KMS-11 (cell line): ENCODE measurements at regions not wholly inside any gene's neighbourhood (a gene's known extent, or its start where the extent isn't known, plus 50 kb on each side); places are given as distances from the start of the nearest gene placed in this dataset.

Source experiments
- H2AFZ ChIP-seq: fragments of 200-600 bp; sonication (generic); 2 replicates; pipeline ENCODE4 v1.6.1; 2016; ENCODE audit warnings: antibody characterized with exemption, mixed run types, low read depth
- H3K27ac ChIP-seq: fragments of 200-600 bp; sonication (generic); 2 replicates; pipeline ENCODE4 v1.6.1; 2016; ENCODE audit warnings: mild to moderate bottlenecking, mixed run types
- H3K27me3 ChIP-seq: fragments of 200-600 bp; sonication (generic); 2 replicates; pipeline ENCODE4 v1.6.1; 2017; ENCODE audit warnings: mild to moderate bottlenecking, low read depth, mixed run types, moderate library complexity; ENCODE audit not compliant: insufficient read depth
- H3K36me3 ChIP-seq: fragments of 200-600 bp; sonication (generic); 2 replicates; pipeline ENCODE4 v1.6.1; 2017; ENCODE audit warnings: mild to moderate bottlenecking, mixed run types; ENCODE audit not compliant: insufficient read depth
- H3K4me1 ChIP-seq: fragments of 200-600 bp; sonication (generic); 2 replicates; pipeline ENCODE4 v1.6.1; 2016; ENCODE audit warnings: mild to moderate bottlenecking, low read depth, mixed run types; ENCODE audit not compliant: poor library complexity, severe bottlenecking
- H3K4me2 ChIP-seq: fragments of 200-600 bp; sonication (generic); 2 replicates; pipeline ENCODE4 v1.7.0; 2016; ENCODE audit warnings: mild to moderate bottlenecking, mixed run types
- H3K4me3 ChIP-seq: fragments of 200-600 bp; sonication (generic); IDR thresholded peaks from 2 replicates; pipeline ENCODE4 v1.6.1; 2017; ENCODE audit warnings: low read depth, low read length, mixed read lengths; ENCODE audit not compliant: insufficient read depth
- H3K79me2 ChIP-seq: fragments of 200-600 bp; sonication (generic); 2 replicates; pipeline ENCODE4 v1.6.1; 2016; ENCODE audit warnings: low read depth, mixed run types; ENCODE audit not compliant: insufficient read depth
- H3K9ac ChIP-seq: fragments of 200-600 bp; sonication (generic); 2 replicates; pipeline ENCODE4 v1.6.1; 2016; ENCODE audit warnings: mild to moderate bottlenecking, mixed run types
- H4K20me1 ChIP-seq: fragments of 200-600 bp; sonication (generic); 2 replicates; pipeline ENCODE4 v1.6.1; 2016; ENCODE audit warnings: mild to moderate bottlenecking, mixed run types; ENCODE audit not compliant: insufficient read depth
- TF ChIP-seq, protein P1 (sequence below): fragments of 200-600 bp; sonication (generic); conservative IDR thresholded peaks from 2 replicates; pipeline ENCODE4 v1.6.1; 2017; ENCODE audit warnings: low read depth, mild to moderate bottlenecking, antibody characterized with exemption, low read length, moderate library complexity, mixed read lengths

DNA sequence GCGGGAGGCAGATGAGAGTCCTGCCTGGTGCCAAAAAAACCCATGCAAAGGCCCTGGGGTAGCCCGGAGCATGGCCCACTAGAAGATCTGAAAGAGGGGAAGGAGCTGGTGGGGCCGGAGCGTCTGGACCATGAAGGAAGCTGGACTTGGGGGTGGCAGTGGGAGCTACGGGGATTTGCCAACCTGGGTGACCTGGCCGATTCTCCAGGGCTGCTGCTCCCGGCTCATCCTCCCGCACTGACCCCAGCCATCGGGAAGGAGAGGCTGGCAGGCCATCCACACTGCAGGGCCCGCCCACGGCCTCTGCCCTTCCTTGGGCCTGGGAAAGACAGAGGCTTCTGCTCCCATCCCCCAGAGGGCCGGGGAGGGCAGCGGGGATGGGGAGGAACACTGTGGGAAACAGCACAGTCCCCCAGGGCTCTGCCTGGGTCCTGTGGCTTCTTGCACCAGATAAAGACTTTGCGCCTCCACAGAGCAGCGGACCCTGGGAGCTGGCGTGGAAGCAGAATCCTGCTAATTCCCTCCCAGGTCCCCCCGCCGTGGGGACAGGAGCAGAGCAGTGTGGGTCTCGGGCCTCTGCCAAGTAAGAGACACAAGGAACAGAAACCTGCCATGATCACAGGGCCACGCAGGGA lies 87.1 kb upstream of the LINC01488 start:
- no peaks in the 10 kb centered on the region for H3K4me1 ChIP-seq
- H3K36me3 ChIP-seq = no peaks in the 10 kb centered on the region
- TF ChIP-seq, protein P1, sequence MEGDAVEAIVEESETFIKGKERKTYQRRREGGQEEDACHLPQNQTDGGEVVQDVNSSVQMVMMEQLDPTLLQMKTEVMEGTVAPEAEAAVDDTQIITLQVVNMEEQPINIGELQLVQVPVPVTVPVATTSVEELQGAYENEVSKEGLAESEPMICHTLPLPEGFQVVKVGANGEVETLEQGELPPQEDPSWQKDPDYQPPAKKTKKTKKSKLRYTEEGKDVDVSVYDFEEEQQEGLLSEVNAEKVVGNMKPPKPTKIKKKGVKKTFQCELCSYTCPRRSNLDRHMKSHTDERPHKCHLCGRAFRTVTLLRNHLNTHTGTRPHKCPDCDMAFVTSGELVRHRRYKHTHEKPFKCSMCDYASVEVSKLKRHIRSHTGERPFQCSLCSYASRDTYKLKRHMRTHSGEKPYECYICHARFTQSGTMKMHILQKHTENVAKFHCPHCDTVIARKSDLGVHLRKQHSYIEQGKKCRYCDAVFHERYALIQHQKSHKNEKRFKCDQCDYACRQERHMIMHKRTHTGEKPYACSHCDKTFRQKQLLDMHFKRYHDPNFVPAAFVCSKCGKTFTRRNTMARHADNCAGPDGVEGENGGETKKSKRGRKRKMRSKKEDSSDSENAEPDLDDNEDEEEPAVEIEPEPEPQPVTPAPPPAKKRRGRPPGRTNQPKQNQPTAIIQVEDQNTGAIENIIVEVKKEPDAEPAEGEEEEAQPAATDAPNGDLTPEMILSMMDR = no peak
- H3K4me3 ChIP-seq = no peak overlapping the region
- H3K79me2 ChIP-seq = no peaks in the 10 kb centered on the region
- H3K27ac ChIP-seq = no peak overlapping the region
- H3K27me3 ChIP-seq = peaks cover 4% of the 10 kb centered on the region; the same call in 1 of the 2 replicates
- no peaks in the 10 kb centered on the region for H4K20me1 ChIP-seq
- H2AFZ ChIP-seq = no peak overlapping the region
- no peak overlapping the region for H3K4me2 ChIP-seq
- H3K9ac ChIP-seq = no peak overlapping the region

DNA sequence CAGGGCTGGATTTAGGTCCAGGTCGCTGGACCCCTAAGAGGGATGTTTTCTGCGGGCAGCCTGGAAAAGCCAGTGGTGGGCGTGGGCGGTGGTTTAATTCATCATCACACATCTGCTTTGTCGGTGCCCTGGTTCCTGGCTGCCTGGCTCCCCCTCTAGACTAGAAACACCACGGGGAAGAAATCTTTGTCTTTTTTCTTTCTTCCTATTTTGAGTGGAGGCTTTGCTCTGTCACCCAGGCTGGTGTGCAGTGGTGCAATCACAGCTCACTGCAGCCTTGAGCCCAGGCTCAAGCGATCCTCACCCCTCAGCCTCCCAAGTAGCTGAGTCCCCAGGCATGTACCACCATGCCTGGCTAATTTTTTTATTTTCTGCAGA lies 86.6 kb upstream of the LINC01488 start:
- TF ChIP-seq, protein P1 = no peak

DNA sequence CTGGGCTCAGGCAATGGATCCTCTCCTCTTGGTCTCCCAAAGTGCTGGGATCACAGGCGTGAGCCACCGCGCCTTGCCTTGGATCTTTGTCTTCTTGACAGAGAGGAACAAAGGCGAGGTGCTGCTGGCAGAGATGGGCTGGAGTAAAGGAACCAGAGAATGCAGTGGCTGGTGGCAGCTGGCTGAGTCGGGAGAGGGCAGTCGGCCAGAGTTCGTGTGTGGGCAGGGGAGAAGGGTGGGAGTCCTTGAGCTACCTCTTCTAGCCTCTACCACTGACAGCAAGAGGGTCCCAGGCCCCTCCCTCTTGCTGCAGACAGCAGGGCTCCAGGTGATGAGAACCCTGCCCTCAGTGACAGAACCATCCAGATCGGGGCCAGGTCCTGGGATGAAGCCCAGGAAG lies 86.2 kb upstream of the LINC01488 start:
- no peaks in the 10 kb centered on the region for H3K4me1 ChIP-seq
- no peak overlapping the region for H3K4me2 ChIP-seq
- peaks cover 4% of the 10 kb centered on the region; the same call in 1 of the 2 replicates for H3K27me3 ChIP-seq
- H3K4me3 ChIP-seq = no peak overlapping the region
- TF ChIP-seq, protein P1 = no peak
- no peaks in the 10 kb centered on the region for H3K79me2 ChIP-seq
- H4K20me1 ChIP-seq = no peaks in the 10 kb centered on the region
- no peak overlapping the region for H3K27ac ChIP-seq
- no peaks in the 10 kb centered on the region for H3K36me3 ChIP-seq
- no peak overlapping the region for H3K9ac ChIP-seq
- H2AFZ ChIP-seq = no peak overlapping the region

More for the DNA sequence above, 86.6 kb upstream of the LINC01488 start:
- Histone ChIP-seq H3K27me3 (peaks cover 4% of the 10 kb centered on the region; the same call in 1 of the 2 replicates), H2AFZ (no peak overlapping the region), H3K36me3 (no peaks in the 10 kb centered on the region), H3K79me2 (no peaks in the 10 kb centered on the region), H3K4me2 (no peak overlapping the region), H3K4me3 (no peak overlapping the region), H3K4me1 (no peaks in the 10 kb centered on the region), H3K27ac (no peak overlapping the region), H3K9ac (no peak overlapping the region), H4K20me1 (no peaks in the 10 kb centered on the region)

DNA sequence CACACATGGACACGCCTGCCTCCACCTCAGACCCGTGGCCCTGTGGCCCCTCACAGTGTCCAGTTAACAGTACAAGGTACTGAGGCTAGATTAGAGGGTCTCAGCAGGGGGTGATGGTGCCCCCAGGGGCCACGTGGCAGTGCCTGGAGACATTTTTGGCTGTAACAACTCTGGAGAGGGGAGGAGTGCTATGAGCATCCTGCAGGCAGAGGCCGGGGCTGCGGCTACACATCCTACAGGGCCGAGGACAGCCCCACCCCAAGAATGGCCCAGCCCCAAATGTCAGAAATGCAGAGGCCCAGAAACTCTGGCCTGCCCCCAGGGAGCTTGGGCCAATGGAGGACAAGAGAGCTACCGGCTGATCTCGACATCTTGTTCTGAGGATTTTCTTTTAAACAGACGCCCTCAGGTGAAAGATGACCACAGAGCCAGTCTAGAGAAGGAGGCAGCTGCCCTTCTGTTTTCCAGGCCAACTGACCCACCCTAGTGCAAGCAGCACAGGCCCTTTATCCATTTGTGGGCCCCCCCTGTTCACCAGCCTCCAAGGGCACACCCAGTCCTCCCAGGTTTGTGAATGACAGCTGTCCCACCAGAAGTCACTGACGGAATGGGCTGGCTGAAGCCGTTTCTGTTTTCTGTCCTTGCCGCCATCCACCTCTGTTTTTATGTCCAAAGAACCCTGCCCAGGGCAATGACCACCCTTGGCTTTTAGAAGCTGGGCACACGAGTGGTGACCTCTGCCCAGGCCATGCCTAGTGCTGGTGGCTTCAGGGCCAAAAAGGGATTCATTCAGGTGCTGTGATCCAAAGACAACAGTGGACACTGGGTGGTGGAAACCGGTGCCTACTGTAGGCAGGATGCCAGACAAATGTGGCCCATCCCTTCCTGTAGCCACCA lies 85.2 kb upstream of the LINC01488 start:
- Histone ChIP-seq H3K36me3 (no peaks in the 10 kb centered on the region), H3K79me2 (no peaks in the 10 kb centered on the region), H3K4me1 (no peaks in the 10 kb centered on the region), H3K4me3 (no peak overlapping the region), H3K27ac (no peak overlapping the region), H3K27me3 (peaks cover 2% of the 10 kb centered on the region; the same call in 1 of the 2 replicates), H4K20me1 (no peaks in the 10 kb centered on the region), H3K4me2 (no peak overlapping the region), H2AFZ (no peak overlapping the region), H3K9ac (no peak overlapping the region)
- TF ChIP-seq, protein P1 = no peak
